SK-N-SH treated with all-trans-retinoic acid at 6 μM for 48 hours (cell line): ENCODE measurements at regions not wholly inside any gene's neighbourhood (a gene's known extent, or its start where the extent isn't known, plus 50 kb on each side); places are given as distances from the start of the nearest gene placed in this dataset.
A peak's percentile ranks its signal among the peaks of the same experiment; 100 is the strongest.

Experiments used
- ATAC-seq: fragments of 200-7000 bp; cut with Tn5 transposase; 3 replicates; pipeline ENCODE4 v1.9.1; 2020; ENCODE audit warnings: mild to moderate bottlenecking, moderate library complexity
- ARNTL ChIP-seq: fragments of 450-650 bp; formaldehyde crosslinking; IDR thresholded peaks from 2 replicates; pipeline ENCODE4 v1.5.0; 2020; ENCODE audit warnings: low read depth, mild to moderate bottlenecking, moderate library complexity, borderline replicate concordance
- BACH2 ChIP-seq: fragments of 250-450 bp; sonication (Bioruptor Pico); IDR thresholded peaks from 2 replicates; pipeline ENCODE4 v1.9.0; 2021; ENCODE audit warnings: mild to moderate bottlenecking, borderline replicate concordance
- CREB5 ChIP-seq: fragments of 250-450 bp; sonication (Bioruptor Pico); IDR thresholded peaks from 2 replicates; pipeline ENCODE4 v1.5.1; 2020; ENCODE audit warnings: low read depth, mild to moderate bottlenecking, moderate library complexity
- CSRNP3 ChIP-seq: fragments of 250-450 bp; sonication (Bioruptor Pico); IDR thresholded peaks from 2 replicates; pipeline ENCODE4 v1.5.1; 2021; ENCODE audit warnings: mild to moderate bottlenecking, moderate library complexity
- GLIS3 ChIP-seq: fragments of 250-450 bp; sonication (Bioruptor Pico); IDR thresholded peaks from 2 replicates; pipeline ENCODE4 v1.5.0; 2020; ENCODE audit warnings: mild to moderate bottlenecking, moderate library complexity
- ISL1 ChIP-seq: fragments of 250-450 bp; sonication (Bioruptor Pico); IDR thresholded peaks from 2 replicates; pipeline ENCODE4 v2.1.2; 2022; ENCODE audit warnings: mild to moderate bottlenecking, moderate library complexity
- OSR1 ChIP-seq: fragments of 250-450 bp; sonication (Bioruptor Pico); IDR thresholded peaks from 2 replicates; pipeline ENCODE4 v1.8.0; 2022; ENCODE audit warnings: moderate library complexity, mild to moderate bottlenecking, inconsistent platforms
- PATZ1 ChIP-seq: fragments of 250-450 bp; sonication (Bioruptor Pico); IDR thresholded peaks from 2 replicates; pipeline ENCODE4 v1.8.0; 2020; ENCODE audit warnings: mild to moderate bottlenecking, moderate library complexity, borderline replicate concordance
- POU6F1 ChIP-seq: fragments of 250-450 bp; sonication (Bioruptor Pico); IDR thresholded peaks from 2 replicates; pipeline ENCODE4 v1.8.0; 2021; ENCODE audit warnings: low read depth, mild to moderate bottlenecking, moderate library complexity, borderline replicate concordance
- PPARA ChIP-seq: fragments of 250-450 bp; sonication (Bioruptor Pico); IDR thresholded peaks from 2 replicates; pipeline ENCODE4 v1.5.0; 2020; ENCODE audit warnings: mild to moderate bottlenecking, borderline replicate concordance
- RARB ChIP-seq: fragments of 250-450 bp; sonication (Bioruptor Pico); IDR thresholded peaks from 2 replicates; pipeline ENCODE4 v1.8.0; 2021; ENCODE audit warnings: mild to moderate bottlenecking, moderate library complexity
- SNAI2 ChIP-seq: fragments of 250-450 bp; sonication (Bioruptor Pico); IDR thresholded peaks from 2 replicates; pipeline ENCODE4 v1.5.0; 2020; ENCODE audit warnings: mild to moderate bottlenecking, moderate library complexity
- TCF4 ChIP-seq: fragments of 250-450 bp; sonication (Bioruptor Pico); IDR thresholded peaks from 2 replicates; pipeline ENCODE4 v1.8.0; 2021; ENCODE audit warnings: mild to moderate bottlenecking, moderate library complexity, borderline replicate concordance
- TOX ChIP-seq: fragments of 250-450 bp; sonication (Bioruptor Pico); IDR thresholded peaks from 2 replicates; pipeline ENCODE4 v1.8.0; 2021; ENCODE audit warnings: mild to moderate bottlenecking, moderate library complexity, borderline replicate concordance
- TSHZ2 ChIP-seq: fragments of 250-450 bp; sonication (Bioruptor Pico); IDR thresholded peaks from 2 replicates; pipeline ENCODE4 v1.5.0; 2020; ENCODE audit warnings: mild to moderate bottlenecking, moderate library complexity
- ZFP3 ChIP-seq: fragments of 250-450 bp; sonication (Bioruptor Pico); IDR thresholded peaks from 2 replicates; pipeline ENCODE4 v1.5.0; 2020; ENCODE audit warnings: mild to moderate bottlenecking, moderate library complexity
- ZNF8 ChIP-seq: fragments of 450-650 bp; formaldehyde crosslinking; IDR thresholded peaks from 2 replicates; pipeline ENCODE4 v1.5.0; 2020; ENCODE audit warnings: mild to moderate bottlenecking, moderate library complexity

GRCh38 chr4:112057470-112057869 is 87.8 kb upstream of the FAM241A start:
- no peak for TF ChIP-seq PATZ1
- TF ChIP-seq RARB (CRISPR knock-in tag) = no peak
- TF ChIP-seq CREB5 = no peak
- no peak for TF ChIP-seq TOX (CRISPR knock-in tag)
- TF ChIP-seq ZFP3 = no peak
- TF ChIP-seq ZNF8 (CRISPR knock-in tag) = no peak
- TF ChIP-seq POU6F1 = no peak
- no peak for TF ChIP-seq GLIS3
- TF ChIP-seq SNAI2 (CRISPR knock-in tag) = no peak
- no peak for TF ChIP-seq ARNTL (CRISPR knock-in tag)
- TF ChIP-seq PPARA = no peak
- no peak for TF ChIP-seq BACH2 (CRISPR knock-in tag)
- TF ChIP-seq TCF4 (CRISPR knock-in tag) = no peak
- TF ChIP-seq OSR1 (CRISPR knock-in tag) = no peak
- no peak for ATAC-seq

GRCh38 chr4:112058433-112058832 is 86.8 kb upstream of the FAM241A start:
- ATAC-seq = no peak
- TF ChIP-seq TCF4 (CRISPR knock-in tag) (no peak), TOX (CRISPR knock-in tag) (no peak), CSRNP3 (CRISPR knock-in tag) (no peak)

- TF ChIP-seq GLIS3 = no peak
- TF ChIP-seq TSHZ2 (CRISPR knock-in tag) = no peak
- no peak for TF ChIP-seq PPARA
- ATAC-seq = peak; percentile 85
Observed at GRCh38 chr4:112060212-112060611, 85.0 kb upstream of the FAM241A start.

- TF ChIP-seq ISL1 (CRISPR knock-in tag) = no peak
- TF ChIP-seq, all 23 proteins: peak for 0
- ATAC-seq = no peak
Observed at GRCh38 chr4:112061207-112061817, 83.9 kb upstream of the FAM241A start.

- TF ChIP-seq PPARA (no peak), POU6F1 (no peak)
Observed at GRCh38 chr4:112063260-112063659, 82.0 kb upstream of the FAM241A start.

More at GRCh38 chr4:112063260-112063659, 82.0 kb upstream of the FAM241A start:
- ATAC-seq = 0 out of 3 replicates have a peak, but pooled peaks have one; percentile 28
